ENCODE measurements at regions not wholly inside any gene's neighbourhood (a gene's known extent, or its start where the extent isn't known, plus 50 kb on each side); places are given as distances from the start of the nearest gene placed in this dataset.

- WGBS, 2 donors = 95 to 96% methylated on average over 24 of the region's 24 CpGs
- DNase-seq = no peak
- H3K36me3 ChIP-seq (ENCODE audit: control insufficient read depth in 4 of 4, insufficient read depth in 4 of 4, low read length in 4 of 4) = no peaks in the 10 kb centered on the region
- no peak overlapping the region for H3K9ac ChIP-seq (ENCODE audit: insufficient read depth in 1 of 2, low read length in 2 of 2)
- ATAC-seq (ENCODE audit: insufficient read depth, low FRiP score) = no peak
- no peak for TF ChIP-seq CTCF (IDR thresholded peaks at IDR 0.05; ENCODE audit: control extremely low read depth, extremely low read depth)
- H3K9me3 ChIP-seq (ENCODE audit: control insufficient read depth in 4 of 4, insufficient read depth in 3 of 4, low read length in 3 of 4) = peaks cover 0 to 3% (median 0%) of the 10 kb centered on the region in 4 donors
- no peak overlapping the region for H3K27ac ChIP-seq (ENCODE audit: low read depth in 1 of 2, low read length in 1 of 2)
- H3K4me3 ChIP-seq = no peak overlapping the region
- no peaks in the 10 kb centered on the region for H3K4me1 ChIP-seq (ENCODE audit: control insufficient read depth in 5 of 5, insufficient read depth in 5 of 5, low read length in 5 of 5)
- no peaks in the 10 kb centered on the region for H3K27me3 ChIP-seq (ENCODE audit: control insufficient read depth in 3 of 3, insufficient read depth in 3 of 3, low read length in 2 of 3)
Observed at GRCh38 chr6:165791876-165792437, 128.9 kb upstream of the PDE10A start.

GRCh38 chr6:165791306-165791705, 128.3 kb upstream of the PDE10A start:
- no peak for TF ChIP-seq CTCF (IDR thresholded peaks at IDR 0.05; ENCODE audit: control extremely low read depth, extremely low read depth)
- DNase-seq = no peak
- Histone ChIP-seq H3K4me1 (ENCODE audit: control insufficient read depth in 5 of 5, insufficient read depth in 5 of 5, low read length in 5 of 5) (no peaks in the 10 kb centered on the region), H3K27me3 (ENCODE audit: control insufficient read depth in 3 of 3, insufficient read depth in 3 of 3, low read length in 2 of 3) (no peaks in the 10 kb centered on the region), H3K9ac (ENCODE audit: insufficient read depth in 1 of 2, low read length in 2 of 2) (no peak overlapping the region), H3K27ac (ENCODE audit: low read depth in 1 of 2, low read length in 1 of 2) (no peak overlapping the region), H3K36me3 (ENCODE audit: control insufficient read depth in 4 of 4, insufficient read depth in 4 of 4, low read length in 4 of 4) (no peaks in the 10 kb centered on the region), H3K9me3 (ENCODE audit: control insufficient read depth in 4 of 4, insufficient read depth in 3 of 4, low read length in 3 of 4) (peaks cover 0 to 3% (median 0%) of the 10 kb centered on the region in 4 donors), H3K4me3 (no peak overlapping the region)
- WGBS, 2 donors = 93% methylated on average over 9 of the region's 9 CpGs
- no peak for ATAC-seq (ENCODE audit: insufficient read depth, low FRiP score)

GRCh38 chr6:165782812-165783211, 119.8 kb upstream of the PDE10A start:
- no peak for DNase-seq
- no peak for ATAC-seq (ENCODE audit: insufficient read depth, low FRiP score)
- H3K36me3 ChIP-seq (ENCODE audit: control insufficient read depth in 4 of 4, insufficient read depth in 4 of 4, low read length in 4 of 4) = no peaks in the 10 kb centered on the region
- H3K27ac ChIP-seq (ENCODE audit: low read depth in 1 of 2, low read length in 1 of 2) = no peak overlapping the region
- no peak overlapping the region for H3K4me3 ChIP-seq
- H3K27me3 ChIP-seq (ENCODE audit: control insufficient read depth in 3 of 3, insufficient read depth in 3 of 3, low read length in 2 of 3) = peaks cover 0 to 8% (median 4%) of the 10 kb centered on the region in 3 donors
- TF ChIP-seq CTCF (IDR thresholded peaks at IDR 0.05; ENCODE audit: control extremely low read depth, extremely low read depth) = no peak
- H3K9ac ChIP-seq (ENCODE audit: insufficient read depth in 1 of 2, low read length in 2 of 2) = no peak overlapping the region
- no peaks in the 10 kb centered on the region for H3K9me3 ChIP-seq (ENCODE audit: control insufficient read depth in 4 of 4, insufficient read depth in 3 of 4, low read length in 3 of 4)
- H3K4me1 ChIP-seq (ENCODE audit: control insufficient read depth in 5 of 5, insufficient read depth in 5 of 5, low read length in 5 of 5) = no peaks in the 10 kb centered on the region
- WGBS, 2 donors = 51 to 66% methylated on average over 3 of the region's 3 CpGs

- H3K4me1 ChIP-seq (ENCODE audit: control insufficient read depth in 5 of 5, insufficient read depth in 5 of 5, low read length in 5 of 5) = no peaks in the 10 kb centered on the region
- H3K36me3 ChIP-seq (ENCODE audit: control insufficient read depth in 4 of 4, insufficient read depth in 4 of 4, low read length in 4 of 4) = no peaks in the 10 kb centered on the region
- WGBS, 2 donors = 83 to 87% methylated on average over 8 of the region's 8 CpGs
- H3K9me3 ChIP-seq (ENCODE audit: control insufficient read depth in 4 of 4, insufficient read depth in 3 of 4, low read length in 3 of 4) = no peaks in the 10 kb centered on the region
- H3K4me3 ChIP-seq = no peak overlapping the region
- DNase-seq (no peak), ATAC-seq (ENCODE audit: insufficient read depth, low FRiP score) (no peak)
- peaks cover 0 to 11% (median 4%) of the 10 kb centered on the region in 3 donors for H3K27me3 ChIP-seq (ENCODE audit: control insufficient read depth in 3 of 3, insufficient read depth in 3 of 3, low read length in 2 of 3)
- H3K9ac ChIP-seq (ENCODE audit: insufficient read depth in 1 of 2, low read length in 2 of 2) = no peak overlapping the region
- no peak overlapping the region for H3K27ac ChIP-seq (ENCODE audit: low read depth in 1 of 2, low read length in 1 of 2)
- no peak for TF ChIP-seq CTCF (IDR thresholded peaks at IDR 0.05; ENCODE audit: control extremely low read depth, extremely low read depth)
Observed at GRCh38 chr6:165782134-165782533, 119.1 kb upstream of the PDE10A start.
